ENCODE measurements at regions not wholly inside any gene's neighbourhood (a gene's known extent, or its start where the extent isn't known, plus 50 kb on each side); places are given as distances from the start of the nearest gene placed in this dataset.

DNA sequence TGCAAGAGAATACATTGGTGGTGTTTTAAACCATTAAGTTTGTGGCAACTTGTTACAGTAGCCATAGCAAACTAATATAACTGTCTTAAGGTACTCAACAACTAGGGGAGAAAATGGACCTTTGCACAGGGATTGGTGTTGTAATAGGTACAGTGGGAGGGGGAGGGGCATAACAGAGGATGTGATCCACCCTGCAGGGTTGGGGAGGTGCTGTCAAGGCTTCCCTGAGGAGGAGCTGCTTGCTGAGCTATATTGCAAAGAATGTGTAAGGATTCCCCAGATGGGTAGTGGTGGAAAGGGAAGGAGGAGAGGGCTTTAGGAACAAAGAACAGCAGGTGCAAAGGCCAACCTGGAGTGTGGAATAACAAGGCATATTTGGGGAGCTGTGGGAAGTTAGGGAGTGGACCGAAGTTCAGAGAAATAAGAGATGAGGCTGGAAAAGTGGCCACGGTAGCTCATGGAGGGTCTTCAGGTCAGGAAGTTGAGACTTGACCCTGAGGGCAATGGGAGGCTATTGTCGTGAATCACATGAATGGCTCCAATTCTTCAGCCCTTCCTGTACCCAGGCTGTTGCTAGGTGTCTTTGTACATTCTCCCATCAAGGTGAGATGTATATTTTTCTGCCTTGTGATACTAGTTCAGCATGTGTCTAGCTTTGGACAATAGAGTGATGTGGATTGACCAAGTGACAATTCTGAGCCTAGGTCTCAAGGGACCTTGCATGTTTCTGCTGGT, 168.6 kb upstream of the CSF3R start:
- no peak overlapping the region for H3K27ac ChIP-seq
- H3K36me3 ChIP-seq = no peaks in the 10 kb centered on the region
- no peak overlapping the region for H3K4me3 ChIP-seq
- no peaks in the 10 kb centered on the region for H3K9me3 ChIP-seq
- intact Hi-C loops (cut with DNase I) = no loop called here
- DNase-seq (no peak), ATAC-seq (no peak)
- H3K4me1 ChIP-seq = no peaks in the 10 kb centered on the region
- TF ChIP-seq, protein P1, sequence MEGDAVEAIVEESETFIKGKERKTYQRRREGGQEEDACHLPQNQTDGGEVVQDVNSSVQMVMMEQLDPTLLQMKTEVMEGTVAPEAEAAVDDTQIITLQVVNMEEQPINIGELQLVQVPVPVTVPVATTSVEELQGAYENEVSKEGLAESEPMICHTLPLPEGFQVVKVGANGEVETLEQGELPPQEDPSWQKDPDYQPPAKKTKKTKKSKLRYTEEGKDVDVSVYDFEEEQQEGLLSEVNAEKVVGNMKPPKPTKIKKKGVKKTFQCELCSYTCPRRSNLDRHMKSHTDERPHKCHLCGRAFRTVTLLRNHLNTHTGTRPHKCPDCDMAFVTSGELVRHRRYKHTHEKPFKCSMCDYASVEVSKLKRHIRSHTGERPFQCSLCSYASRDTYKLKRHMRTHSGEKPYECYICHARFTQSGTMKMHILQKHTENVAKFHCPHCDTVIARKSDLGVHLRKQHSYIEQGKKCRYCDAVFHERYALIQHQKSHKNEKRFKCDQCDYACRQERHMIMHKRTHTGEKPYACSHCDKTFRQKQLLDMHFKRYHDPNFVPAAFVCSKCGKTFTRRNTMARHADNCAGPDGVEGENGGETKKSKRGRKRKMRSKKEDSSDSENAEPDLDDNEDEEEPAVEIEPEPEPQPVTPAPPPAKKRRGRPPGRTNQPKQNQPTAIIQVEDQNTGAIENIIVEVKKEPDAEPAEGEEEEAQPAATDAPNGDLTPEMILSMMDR (IDR thresholded peaks at IDR 0.05) = no peak
- peaks cover 0 to 70% of the 10 kb centered on the region in 2 donors for H3K27me3 ChIP-seq

DNA sequence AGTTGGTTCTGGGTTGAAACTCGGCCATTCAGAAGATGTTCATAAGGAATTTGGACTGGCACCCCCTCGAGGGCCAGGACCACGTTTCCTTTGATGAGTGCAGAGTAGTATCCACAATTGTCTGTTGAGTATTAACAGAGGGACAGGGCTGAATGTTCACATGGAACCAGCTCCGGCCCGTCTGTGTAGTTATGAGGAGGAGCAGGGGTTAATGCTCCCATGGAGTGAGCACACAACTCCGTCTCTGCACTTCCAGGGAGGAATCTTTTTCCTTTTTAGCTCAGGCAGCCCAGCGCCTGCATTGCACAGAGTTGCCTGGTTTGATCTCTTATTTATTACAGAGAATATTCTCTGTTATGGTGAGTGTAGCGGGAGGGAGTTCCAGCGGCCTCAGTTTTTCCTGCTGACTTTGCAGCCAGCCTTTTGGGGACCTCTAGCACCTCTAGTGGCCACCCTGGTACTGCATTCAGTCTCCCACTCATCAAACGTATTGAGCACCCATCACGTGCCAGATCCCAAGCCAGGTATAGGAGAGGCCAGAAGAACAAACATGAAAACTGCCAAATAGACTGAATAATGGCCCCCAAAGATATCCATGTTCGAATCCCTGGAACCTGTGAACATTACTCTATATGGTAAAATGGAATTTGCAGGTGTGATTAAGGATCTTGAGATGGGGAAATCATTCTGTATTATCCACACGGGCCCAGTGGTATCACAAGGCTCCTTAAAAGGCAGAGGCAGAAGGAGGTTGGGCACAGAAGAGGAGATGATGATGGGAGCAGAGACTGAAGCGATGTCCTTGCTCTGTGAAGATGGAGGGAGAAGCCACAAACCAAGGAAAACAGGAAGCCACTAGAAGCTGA, 167.7 kb upstream of the CSF3R start:
- Histone ChIP-seq H3K9me3 (no peaks in the 10 kb centered on the region), H3K4me3 (no peak overlapping the region), H3K27me3 (peaks cover 0 to 60% of the 10 kb centered on the region in 2 donors), H3K27ac (no peak overlapping the region), H3K36me3 (no peaks in the 10 kb centered on the region), H3K4me1 (no peaks in the 10 kb centered on the region)
- DNase-seq (peak in 3 of 4 donors; percentile 23 to 44 (median 37)), ATAC-seq (peak; percentile 92)
- TF ChIP-seq, protein P1 (IDR thresholded peaks at IDR 0.05) = peak; percentile 89 to 90
- intact Hi-C loops (cut with DNase I) = no loop called here

DNA sequence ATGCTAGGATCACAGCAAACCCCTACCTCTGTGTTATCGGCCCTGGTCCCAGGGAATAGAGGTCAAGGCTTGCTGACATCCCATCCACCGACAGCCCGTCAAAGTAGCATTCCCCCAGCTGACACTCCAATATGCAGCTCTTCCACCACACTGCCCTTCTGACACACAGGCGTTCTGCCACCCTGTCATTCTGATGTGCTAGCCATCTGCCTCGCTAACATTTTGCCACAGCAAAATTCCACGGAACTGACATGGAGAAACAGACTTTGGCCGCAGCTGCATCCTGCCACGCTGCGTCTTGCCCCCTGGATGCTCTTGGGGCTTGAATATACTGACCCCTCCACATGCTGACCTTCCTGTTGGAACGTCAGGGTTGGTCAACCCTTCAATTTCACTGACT, 163.2 kb upstream of the CSF3R start:
- Histone ChIP-seq H3K9me3 (no peaks in the 10 kb centered on the region), H3K27ac (no peak overlapping the region), H3K27me3 (peaks cover 0 to 30% of the 10 kb centered on the region in 2 donors), H3K36me3 (no peaks in the 10 kb centered on the region), H3K4me1 (no peaks in the 10 kb centered on the region), H3K4me3 (no peak overlapping the region)
- intact Hi-C loops (cut with DNase I) = no loop called here
- ATAC-seq (no peak), DNase-seq (no peak)
- TF ChIP-seq, protein P1 (IDR thresholded peaks at IDR 0.05) = no peak

DNA sequence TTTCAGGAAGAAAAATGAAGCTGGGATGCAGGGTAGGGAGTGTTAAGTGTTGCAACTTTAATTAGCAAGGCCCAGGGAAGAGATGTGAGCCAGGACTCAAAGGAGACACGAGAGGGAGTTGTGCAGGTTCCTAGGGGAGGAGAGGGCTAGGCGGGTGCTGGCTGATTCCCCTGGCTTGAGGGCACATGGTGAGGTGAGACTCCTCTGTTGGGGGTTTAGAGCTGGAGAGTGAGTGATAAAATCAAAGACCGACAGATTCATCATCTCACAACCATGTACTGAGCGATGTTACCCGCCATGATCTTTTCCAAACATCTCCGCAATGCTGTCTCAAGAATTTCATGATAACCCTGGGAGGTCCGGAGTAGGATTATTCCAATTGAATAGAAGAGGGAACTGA, 161.8 kb upstream of the CSF3R start:
- DNase-seq (no peak), ATAC-seq (no peak)
- Histone ChIP-seq H3K4me1 (no peaks in the 10 kb centered on the region), H3K9me3 (no peaks in the 10 kb centered on the region), H3K27ac (no peak overlapping the region), H3K4me3 (no peak overlapping the region), H3K36me3 (no peaks in the 10 kb centered on the region), H3K27me3 (peaks cover 0 to 19% of the 10 kb centered on the region in 2 donors)
- intact Hi-C loops (cut with DNase I) = no loop called here
- TF ChIP-seq, protein P1 (IDR thresholded peaks at IDR 0.05) = no peak

All from left lung (tissue), 4 donors.